ENCODE measurements at regions not wholly inside any gene's neighbourhood (a gene's known extent, or its start where the extent isn't known, plus 50 kb on each side); places are given as distances from the start of the nearest gene placed in this dataset.

DNA sequence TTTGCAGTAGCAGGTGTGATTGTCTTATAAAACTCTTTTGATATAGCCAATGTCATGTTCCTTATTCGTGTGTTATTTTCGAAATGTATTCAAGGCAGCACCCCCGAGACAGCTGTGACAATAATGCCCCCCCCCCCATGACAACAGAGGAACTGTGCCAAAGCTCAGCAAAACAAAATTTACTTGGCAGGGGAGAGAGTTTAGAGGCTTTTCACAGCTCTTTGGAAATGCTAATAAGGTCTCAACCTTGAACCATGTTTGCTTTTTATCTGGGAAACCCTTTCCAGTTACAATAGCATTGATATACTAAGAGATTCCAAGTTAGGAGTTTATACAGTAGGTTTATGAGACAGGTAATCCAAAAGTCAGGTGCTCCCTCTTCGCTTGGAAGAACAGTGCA lies 56.4 kb upstream of the USP44 start:
- H3K36me3 Mint-ChIP-seq (ENCODE audit: low read depth): no peaks in the 10 kb centered on the region
- peaks cover 38% of the 10 kb centered on the region for H3K4me1 Mint-ChIP-seq (ENCODE audit: low read depth)
- no peak for DNase-seq (ENCODE audit: low spot score)
- H3K27me3 Mint-ChIP-seq (ENCODE audit: low read depth): no peaks in the 10 kb centered on the region
- H3K4me3 Mint-ChIP-seq (ENCODE audit: unreplicated experiment): no peak overlapping the region
- H3K9me3 Mint-ChIP-seq (ENCODE audit: low read depth): peaks cover 4% of the 10 kb centered on the region
- TF ChIP-seq, protein P1, sequence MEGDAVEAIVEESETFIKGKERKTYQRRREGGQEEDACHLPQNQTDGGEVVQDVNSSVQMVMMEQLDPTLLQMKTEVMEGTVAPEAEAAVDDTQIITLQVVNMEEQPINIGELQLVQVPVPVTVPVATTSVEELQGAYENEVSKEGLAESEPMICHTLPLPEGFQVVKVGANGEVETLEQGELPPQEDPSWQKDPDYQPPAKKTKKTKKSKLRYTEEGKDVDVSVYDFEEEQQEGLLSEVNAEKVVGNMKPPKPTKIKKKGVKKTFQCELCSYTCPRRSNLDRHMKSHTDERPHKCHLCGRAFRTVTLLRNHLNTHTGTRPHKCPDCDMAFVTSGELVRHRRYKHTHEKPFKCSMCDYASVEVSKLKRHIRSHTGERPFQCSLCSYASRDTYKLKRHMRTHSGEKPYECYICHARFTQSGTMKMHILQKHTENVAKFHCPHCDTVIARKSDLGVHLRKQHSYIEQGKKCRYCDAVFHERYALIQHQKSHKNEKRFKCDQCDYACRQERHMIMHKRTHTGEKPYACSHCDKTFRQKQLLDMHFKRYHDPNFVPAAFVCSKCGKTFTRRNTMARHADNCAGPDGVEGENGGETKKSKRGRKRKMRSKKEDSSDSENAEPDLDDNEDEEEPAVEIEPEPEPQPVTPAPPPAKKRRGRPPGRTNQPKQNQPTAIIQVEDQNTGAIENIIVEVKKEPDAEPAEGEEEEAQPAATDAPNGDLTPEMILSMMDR (IDR thresholded peaks at IDR 0.05): no peak
- H3K27ac Mint-ChIP-seq (ENCODE audit: unreplicated experiment): no peak overlapping the region

DNA sequence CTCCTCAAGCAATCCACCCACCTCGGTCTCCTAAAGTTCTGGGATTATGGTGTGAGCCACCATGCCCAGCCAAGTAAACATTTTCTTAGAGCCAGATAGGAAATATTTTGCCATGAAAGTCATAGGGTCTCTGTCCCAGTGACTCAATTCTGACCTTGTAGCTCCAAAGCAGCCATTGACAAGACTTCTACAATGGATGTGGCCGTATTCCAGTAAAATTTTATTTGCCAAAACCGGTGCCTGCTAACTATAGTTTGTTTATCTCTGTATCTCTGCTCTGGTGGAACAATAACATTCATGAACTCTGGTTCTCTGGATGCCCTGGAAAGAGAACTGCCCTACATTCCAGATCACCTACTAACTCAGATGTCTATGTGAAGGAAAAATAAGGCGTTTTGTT lies 54.6 kb upstream of the USP44 start:
- Mint-ChIP-seq H3K36me3 (ENCODE audit: low read depth) (no peaks in the 10 kb centered on the region), H3K4me3 (ENCODE audit: unreplicated experiment) (no peak overlapping the region), H3K27me3 (ENCODE audit: low read depth) (no peaks in the 10 kb centered on the region), H3K4me1 (ENCODE audit: low read depth) (peaks cover 50% of the 10 kb centered on the region), H3K9me3 (ENCODE audit: low read depth) (peaks cover 2% of the 10 kb centered on the region), H3K27ac (ENCODE audit: unreplicated experiment) (no peak overlapping the region)
- TF ChIP-seq, protein P1 (IDR thresholded peaks at IDR 0.05): no peak
- no peak for DNase-seq (ENCODE audit: low spot score)

DNA sequence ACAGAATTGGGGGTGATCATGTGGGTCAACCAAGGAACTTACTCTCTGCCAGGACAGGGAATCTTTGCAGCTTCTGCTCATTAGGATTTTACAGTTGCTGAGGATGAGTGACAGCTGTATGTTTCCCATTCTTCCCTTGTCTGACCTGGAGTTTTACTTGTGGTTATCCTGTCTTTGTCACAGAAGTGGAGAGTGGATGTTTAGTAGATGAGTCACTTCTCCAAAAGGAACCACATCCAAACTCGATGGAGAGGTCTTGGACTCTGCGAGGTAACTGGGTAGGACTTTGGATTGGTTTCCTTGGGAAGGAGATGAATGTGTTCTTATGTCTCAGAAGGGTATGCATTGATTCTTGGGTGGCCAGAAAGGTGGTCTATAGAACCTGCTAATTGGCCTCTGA lies 53.8 kb upstream of the USP44 start:
- Mint-ChIP-seq H3K36me3 (ENCODE audit: low read depth) (no peaks in the 10 kb centered on the region), H3K27ac (ENCODE audit: unreplicated experiment) (no peak overlapping the region), H3K9me3 (ENCODE audit: low read depth) (peaks cover 2% of the 10 kb centered on the region), H3K4me3 (ENCODE audit: unreplicated experiment) (no peak overlapping the region), H3K4me1 (ENCODE audit: low read depth) (peaks cover 51% of the 10 kb centered on the region), H3K27me3 (ENCODE audit: low read depth) (no peaks in the 10 kb centered on the region)
- TF ChIP-seq, protein P1 (IDR thresholded peaks at IDR 0.05): no peak
- DNase-seq (ENCODE audit: low spot score): no peak

DNA sequence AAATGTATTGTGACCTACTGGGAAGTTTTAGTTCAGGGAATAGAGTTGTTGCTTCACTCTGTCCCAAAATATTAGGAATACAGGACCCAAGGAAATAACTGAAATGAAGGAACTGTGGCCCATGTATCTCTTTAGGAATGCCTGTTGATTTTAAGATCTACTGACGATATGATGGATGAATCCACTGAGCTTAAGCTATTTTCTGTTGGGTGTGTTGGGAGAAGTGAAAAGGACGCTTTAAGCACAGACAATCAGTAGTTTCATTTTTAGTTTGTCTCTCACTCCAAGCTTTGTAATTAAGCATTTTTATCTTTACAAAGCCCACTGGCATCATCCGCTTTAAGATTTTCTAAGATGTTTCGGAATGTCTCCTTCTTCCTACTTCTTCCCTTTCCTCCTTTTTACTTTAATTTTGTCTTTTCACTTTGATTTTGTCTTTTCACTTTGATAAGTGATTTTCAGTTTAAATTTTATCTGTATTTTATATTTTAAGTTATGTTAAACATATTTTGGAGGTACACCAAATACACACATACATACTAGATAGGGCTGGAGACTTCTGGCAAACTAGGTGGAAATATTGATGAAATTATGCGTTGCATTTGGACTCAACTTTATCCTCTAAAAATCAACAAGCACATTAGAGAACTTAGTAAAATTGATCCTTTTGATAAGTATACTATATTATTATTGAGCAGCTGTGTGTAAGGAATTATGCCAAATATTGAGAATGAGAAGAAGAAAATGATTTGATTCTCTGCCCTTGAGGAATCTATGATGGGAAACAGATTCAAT lies 52.3 kb upstream of the USP44 start:
- TF ChIP-seq, protein P1 (IDR thresholded peaks at IDR 0.05): no peak
- peaks cover 36% of the 10 kb centered on the region for H3K4me1 Mint-ChIP-seq (ENCODE audit: low read depth)
- peaks cover 2% of the 10 kb centered on the region for H3K9me3 Mint-ChIP-seq (ENCODE audit: low read depth)
- H3K27ac Mint-ChIP-seq (ENCODE audit: unreplicated experiment): no peak overlapping the region
- H3K27me3 Mint-ChIP-seq (ENCODE audit: low read depth): no peaks in the 10 kb centered on the region
- no peak for DNase-seq (ENCODE audit: low spot score)
- no peak overlapping the region for H3K4me3 Mint-ChIP-seq (ENCODE audit: unreplicated experiment)
- H3K36me3 Mint-ChIP-seq (ENCODE audit: low read depth): no peaks in the 10 kb centered on the region

DNA sequence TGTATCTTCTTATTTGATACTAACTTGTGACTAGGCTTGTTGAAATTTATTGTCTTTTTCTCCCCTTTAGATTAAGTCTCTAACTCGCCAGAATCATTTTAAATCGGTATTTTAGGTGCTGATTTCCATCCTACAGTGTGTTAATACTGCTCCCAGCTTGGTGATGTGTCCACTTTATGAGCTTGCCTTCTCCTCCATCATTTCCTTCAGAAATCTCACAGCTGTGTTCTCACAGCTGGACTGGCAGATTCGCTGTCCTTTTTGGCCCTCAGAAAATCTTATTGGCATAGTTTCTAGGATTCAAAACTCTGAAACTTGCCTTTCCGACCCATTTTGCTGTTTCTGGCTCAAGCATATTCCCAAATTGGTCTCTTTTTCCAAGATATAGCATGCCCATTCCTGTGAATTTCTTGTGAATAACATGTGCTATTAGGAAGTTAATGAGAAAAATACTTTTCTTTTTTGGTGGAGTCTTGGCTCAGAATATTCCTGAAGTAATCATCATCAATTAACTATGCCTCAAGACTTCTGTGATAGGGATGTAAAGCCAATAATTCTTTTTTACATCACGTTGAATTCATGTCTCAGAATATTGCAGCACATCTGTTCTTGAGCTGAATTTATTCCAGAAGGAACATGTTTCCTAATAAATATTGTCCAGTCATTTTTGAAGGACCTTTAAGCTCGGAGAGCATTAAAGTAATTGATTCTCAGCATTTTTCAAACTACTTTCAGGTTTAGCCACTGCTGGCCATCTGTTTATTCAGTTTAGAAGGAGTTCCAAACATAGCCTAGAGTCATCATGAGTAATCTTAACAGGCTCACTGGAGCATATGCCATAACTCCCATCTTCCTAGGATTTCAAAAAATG lies 50.0 kb upstream of the USP44 start:
- H3K27ac Mint-ChIP-seq (ENCODE audit: unreplicated experiment): peak overlapping the region; percentile 0
- H3K9me3 Mint-ChIP-seq (ENCODE audit: low read depth): peaks cover 2% of the 10 kb centered on the region
- DNase-seq (ENCODE audit: low spot score): no peak
- TF ChIP-seq, protein P1 (IDR thresholded peaks at IDR 0.05): no peak
- peaks cover 26% of the 10 kb centered on the region for H3K4me1 Mint-ChIP-seq (ENCODE audit: low read depth)
- no peaks in the 10 kb centered on the region for H3K36me3 Mint-ChIP-seq (ENCODE audit: low read depth)
- H3K27me3 Mint-ChIP-seq (ENCODE audit: low read depth): no peaks in the 10 kb centered on the region
- H3K4me3 Mint-ChIP-seq (ENCODE audit: unreplicated experiment): no peak overlapping the region

Data from chondrocyte (in vitro differentiated cells).